CD1c-positive myeloid dendritic cell (primary cell): ENCODE measurements at regions not wholly inside any gene's neighbourhood (a gene's known extent, or its start where the extent isn't known, plus 50 kb on each side); places are given as distances from the start of the nearest gene placed in this dataset.
"Not testable (repeated sequence)": the region's sequence is repeated elsewhere in the genome, so short reads cannot be mapped to it uniquely, and the experiment has no call there.

ENCODE experiments used
- DNase-seq: peaks from one replicate; pipeline ENCODE4 v3.0.0-alpha.2; 2016; ENCODE audit errors: extremely low spot score

DNA sequence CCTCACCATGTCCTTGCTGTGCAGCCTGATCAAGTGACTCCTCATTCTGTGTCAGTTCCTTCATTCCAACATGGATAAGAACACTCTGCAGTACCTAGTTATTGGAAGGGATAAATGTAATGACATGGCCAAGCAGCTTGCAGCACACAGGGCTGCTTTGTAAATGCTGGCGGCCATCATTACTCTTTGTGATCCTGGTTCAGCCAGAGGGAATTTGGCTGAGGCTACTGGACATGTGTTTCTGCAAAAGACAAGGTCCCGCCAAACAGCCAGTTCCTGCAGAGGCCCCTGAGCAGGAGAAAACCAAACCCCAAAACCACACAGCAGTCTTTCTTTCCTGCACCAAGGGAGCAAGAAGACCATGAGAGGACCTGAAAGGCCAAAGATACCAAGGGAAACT lies 495.8 kb downstream of the AJAP1 start:
- no peak for DNase-seq

- DNase-seq = no peak
Measured at GRCh38 chr1:5147806-5148205, 493.4 kb downstream of the AJAP1 start.

DNA sequence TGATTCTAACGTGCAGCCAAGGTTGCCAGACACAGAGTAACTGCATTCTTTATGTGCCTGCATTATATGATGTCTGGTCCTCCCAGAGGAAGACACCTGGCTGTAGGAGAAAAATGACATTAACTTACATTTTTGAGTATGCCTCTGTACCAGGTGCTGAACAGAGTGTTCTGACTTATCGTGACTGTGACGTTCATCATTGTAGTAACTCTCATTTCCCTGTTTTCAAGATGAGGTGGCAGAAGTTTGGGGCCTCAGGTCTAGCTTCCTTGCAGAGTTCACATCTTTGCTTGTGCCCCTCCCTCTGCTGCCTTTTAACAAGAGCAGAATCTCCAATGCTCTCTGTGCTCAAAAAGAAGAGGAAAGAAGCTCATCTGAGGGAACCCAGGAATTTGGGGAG lies 488.0 kb downstream of the AJAP1 start:
- DNase-seq = no peak

- DNase-seq = no peak
Measured at GRCh38 chr1:5141750-5142149, 487.3 kb downstream of the AJAP1 start.

DNA sequence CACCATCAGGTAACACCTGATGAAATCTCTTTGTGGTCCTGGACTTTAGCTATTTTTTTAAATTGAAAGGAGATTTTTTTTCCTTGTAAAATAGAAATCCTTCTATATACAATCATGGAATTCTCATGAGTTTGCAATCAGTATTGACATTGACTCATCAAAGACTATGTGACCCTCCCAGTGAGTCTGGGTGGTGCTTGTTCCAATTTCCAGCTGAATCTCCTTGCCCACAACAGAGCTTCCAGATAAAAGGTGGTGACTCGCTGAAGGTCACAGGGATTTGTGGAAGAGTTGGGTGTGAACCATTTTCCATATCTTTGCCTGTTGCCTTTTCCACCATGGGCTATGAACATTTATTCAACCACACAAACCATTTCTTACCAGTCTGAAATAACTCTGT lies 486.6 kb downstream of the AJAP1 start:
- no peak for DNase-seq

DNA sequence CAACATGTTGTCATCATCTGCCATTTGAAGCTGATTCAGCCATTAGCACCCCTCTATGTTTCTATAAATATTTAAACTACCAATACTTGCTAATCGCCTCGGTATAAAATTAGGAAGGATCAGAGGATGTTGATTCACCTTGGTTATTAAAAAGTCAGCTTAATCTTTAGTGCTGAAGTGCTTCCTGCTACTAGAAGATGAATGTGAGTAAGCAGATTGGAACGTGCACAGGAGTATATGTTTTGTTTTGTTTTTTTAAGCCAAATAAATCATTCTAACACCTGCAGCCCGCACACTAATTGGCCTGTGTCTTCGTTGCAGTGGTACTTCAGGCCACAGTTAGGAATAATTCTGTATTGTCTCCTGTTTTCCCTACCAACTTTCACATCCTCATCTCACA lies 485.7 kb downstream of the AJAP1 start:
- DNase-seq = no peak

- DNase-seq = no peak
Measured at GRCh38 chr1:5129746-5130355, 475.4 kb downstream of the AJAP1 start.

- DNase-seq = no peak
Measured at GRCh38 chr1:5125208-5125607, 470.8 kb downstream of the AJAP1 start.

DNA sequence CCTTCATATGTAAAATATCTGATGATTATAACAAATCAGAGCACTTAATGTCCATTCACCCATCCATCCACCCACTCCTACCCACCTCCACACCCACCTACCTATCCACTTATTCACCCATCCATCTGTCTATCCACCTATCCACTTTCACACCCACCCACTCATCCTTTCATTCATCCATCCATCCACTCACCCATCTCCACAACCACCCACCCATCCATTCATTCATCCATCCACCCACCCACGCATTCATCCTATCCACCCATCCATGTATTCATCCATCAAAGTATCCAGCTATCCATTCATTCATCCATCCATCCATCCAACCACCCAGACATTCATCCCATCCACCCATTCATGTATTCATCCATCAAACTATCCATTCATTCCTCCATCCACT lies 466.1 kb downstream of the AJAP1 start:
- no peak for DNase-seq

GRCh38 chr1:5119366-5120234 lies 465.2 kb downstream of the AJAP1 start:
- DNase-seq = no peak

DNA sequence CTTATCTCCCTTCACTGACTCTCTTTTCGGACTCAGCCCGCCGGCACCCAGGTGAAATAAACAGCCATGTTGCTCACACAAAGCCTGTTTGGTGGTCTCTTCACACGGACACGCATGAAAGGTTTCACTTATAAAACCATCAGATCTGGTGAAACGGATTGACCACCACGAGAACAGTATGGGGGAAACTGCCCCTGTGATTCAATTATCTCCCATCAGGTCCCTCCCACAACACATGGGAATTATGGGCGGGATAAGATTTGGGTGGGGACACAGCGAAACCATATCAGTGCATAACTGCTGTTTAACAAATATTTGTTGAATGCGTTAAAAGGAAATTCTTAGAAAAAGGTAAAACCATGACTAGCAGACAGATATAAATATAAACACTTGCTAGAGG lies 464.4 kb downstream of the AJAP1 start:
- not testable (repeated sequence) for DNase-seq

- DNase-seq = not testable (repeated sequence)
Measured at GRCh38 chr1:5118292-5118691, 463.9 kb downstream of the AJAP1 start.

DNA sequence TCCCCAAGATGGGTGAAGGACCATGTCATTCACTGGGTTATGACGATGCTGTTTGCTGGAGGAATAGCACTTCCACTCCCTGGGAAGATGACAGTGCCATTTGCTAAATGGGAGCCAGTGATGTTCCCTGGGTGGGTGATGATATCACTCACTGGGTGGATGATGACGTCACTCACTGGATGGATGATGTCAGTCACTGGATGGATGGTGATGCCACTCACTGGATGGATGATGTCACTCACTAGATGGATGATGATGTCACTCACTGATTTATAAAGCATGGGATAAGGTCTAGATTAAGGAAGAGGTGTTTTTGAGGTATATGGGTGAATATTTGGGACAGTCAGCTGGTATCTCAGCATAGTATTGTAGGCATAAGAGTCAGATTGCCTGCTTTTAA lies 457.2 kb downstream of the AJAP1 start:
- no peak for DNase-seq

DNA sequence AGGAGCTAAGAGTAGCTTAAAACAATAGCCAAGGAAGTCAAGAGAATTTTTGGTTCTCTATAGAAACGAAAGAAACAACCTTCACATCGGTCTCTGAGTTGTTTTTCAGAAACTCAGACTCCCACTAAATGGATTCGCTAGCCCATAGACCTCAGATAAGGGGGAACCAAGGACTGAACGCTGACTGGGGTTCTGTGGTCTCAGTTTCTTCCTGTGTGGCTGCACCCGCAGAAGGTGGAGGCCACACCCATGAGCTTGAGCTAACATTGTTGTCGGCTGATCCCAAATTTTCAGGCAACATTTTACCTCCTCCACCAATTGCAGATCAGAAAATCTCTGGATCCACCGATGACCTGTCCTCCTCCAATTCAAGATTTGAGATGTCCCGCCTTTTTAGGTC lies 456.1 kb downstream of the AJAP1 start:
- no peak for DNase-seq

- no peak for DNase-seq
Measured at GRCh38 chr1:5109633-5110032, 455.2 kb downstream of the AJAP1 start.

- no peak for DNase-seq
Measured at GRCh38 chr1:5108740-5109139, 454.3 kb downstream of the AJAP1 start.

- no peak for DNase-seq
Measured at GRCh38 chr1:5105744-5106143, 451.3 kb downstream of the AJAP1 start.

DNA sequence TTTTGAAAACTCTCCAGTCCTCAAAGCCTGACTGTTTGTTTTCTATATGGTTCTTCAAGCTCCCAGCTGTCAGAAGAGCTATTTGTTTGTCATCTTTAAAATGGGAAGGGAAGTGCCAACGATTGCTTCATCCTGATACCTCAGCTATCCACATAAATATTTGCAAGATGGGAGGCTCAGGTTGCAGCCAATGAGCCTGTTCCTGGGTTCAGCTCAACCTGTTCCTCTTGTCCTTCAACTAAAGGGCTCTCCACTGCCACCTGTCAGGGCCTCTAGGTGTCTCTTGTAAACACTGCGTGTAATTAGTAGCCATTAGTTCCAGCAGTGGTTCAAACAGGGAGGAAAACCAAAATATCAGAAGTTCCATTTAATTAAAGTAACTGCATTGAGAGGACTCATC lies 445.1 kb downstream of the AJAP1 start:
- DNase-seq = no peak

GRCh38 chr1:5098981-5099385 lies 444.6 kb downstream of the AJAP1 start:
- DNase-seq = no peak

DNA sequence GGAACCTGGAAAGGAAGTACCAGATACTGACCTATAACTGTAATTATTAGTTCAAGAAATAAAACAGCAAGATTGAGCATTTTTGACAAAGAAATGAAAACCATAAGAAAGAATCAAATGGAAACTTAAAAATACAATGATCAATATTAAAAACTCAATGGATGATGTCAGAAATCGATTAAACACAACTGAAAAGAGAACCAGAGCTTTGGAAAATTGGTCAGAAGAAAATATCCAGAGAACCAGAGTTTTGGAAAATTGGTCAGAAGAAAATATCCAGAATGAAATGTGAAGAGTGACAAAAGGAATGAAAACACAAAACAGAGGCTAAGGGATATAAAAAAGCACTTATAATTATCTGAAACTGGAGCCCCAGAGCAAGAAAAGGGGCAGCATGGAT lies 438.6 kb downstream of the AJAP1 start:
- DNase-seq = no peak

GRCh38 chr1:5084676-5085075 lies 430.3 kb downstream of the AJAP1 start:
- DNase-seq = no peak

DNA sequence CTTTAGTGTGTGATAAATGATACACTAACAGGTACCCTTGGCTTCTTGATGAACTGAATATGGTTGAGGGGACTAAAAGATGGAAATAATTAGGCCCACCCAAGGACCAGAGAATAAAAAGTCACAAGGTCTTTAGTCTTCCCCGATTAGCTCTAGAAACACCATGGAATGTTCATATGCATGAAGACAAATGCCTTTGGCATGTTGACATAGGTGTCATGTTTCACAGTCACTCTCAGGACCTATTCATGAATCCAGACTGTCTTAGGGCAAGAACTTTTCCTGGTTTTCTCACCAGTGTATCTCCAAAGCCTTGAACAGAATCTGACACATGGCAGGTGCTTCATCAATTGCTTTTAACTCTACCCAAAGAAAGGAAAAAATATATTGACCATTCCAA lies 412.8 kb downstream of the AJAP1 start:
- DNase-seq = no peak

GRCh38 chr1:5053744-5054143 lies 399.3 kb downstream of the AJAP1 start:
- no peak for DNase-seq

- no peak for DNase-seq
Measured at GRCh38 chr1:5029136-5029535, 374.7 kb downstream of the AJAP1 start.
